A673 (cell line): ENCODE measurements at regions not wholly inside any gene's neighbourhood (a gene's known extent, or its start where the extent isn't known, plus 50 kb on each side); places are given as distances from the start of the nearest gene placed in this dataset.

Source experiments
- BruUV-seq: library from RNA; stranded (reverse); fragments of 400-500 nt; replicated peaks from 2 replicates; lab custom pipeline; 2021; lab: Mats Ljungman, UMichigan
- CTCF ChIA-PET: fragments of 300-600 bp; sonication (Branson Sonifier 250); formaldehyde crosslinking; loops from one replicate; lab custom pipeline; 2022; ENCODE audit warnings: antibody characterized with exemption; lab: Charles Lee
- POLR2A ChIA-PET: fragments of 300-600 bp; sonication (Branson Sonifier 250); formaldehyde crosslinking; loops from one replicate; lab custom pipeline; 2022; ENCODE audit warnings: antibody characterized with exemption; ENCODE audit not compliant: low non-redundant PET; lab: Charles Lee
- DNase-seq: peaks from one replicate; pipeline ENCODE4 v3.0.0-alpha.2; 2015; ENCODE audit warnings: low spot score
- H3K27ac ChIP-seq: fragments of 200-600 bp; sonication (generic); 2 replicates; pipeline ENCODE4 v1.5.1; 2016; ENCODE audit warnings: mixed run types, low read depth, mild to moderate bottlenecking, mixed read lengths, antibody characterized with exemption, low read length; ENCODE audit not compliant: poor library complexity, severe bottlenecking
- H3K27me3 ChIP-seq: fragments of 200-600 bp; sonication (generic); replicated peaks from 2 replicates; pipeline ENCODE4 v1.6.1; 2017; ENCODE audit warnings: mixed run types, low read depth, mild to moderate bottlenecking, mixed read lengths, antibody characterized with exemption, low read length; ENCODE audit not compliant: insufficient read depth, poor library complexity
- H3K36me3 ChIP-seq: fragments of 200-600 bp; sonication (generic); 2 replicates; pipeline ENCODE4 v1.6.1; 2016; ENCODE audit warnings: mixed run types, mild to moderate bottlenecking, mixed read lengths, antibody characterized with exemption, low read length; ENCODE audit not compliant: insufficient read depth, poor library complexity, severe bottlenecking
- H3K4me1 ChIP-seq: fragments of 200-600 bp; sonication (generic); 2 replicates; pipeline ENCODE4 v1.6.1; 2017; ENCODE audit warnings: mixed run types, mild to moderate bottlenecking, mixed read lengths, antibody characterized with exemption, low read length; ENCODE audit not compliant: insufficient read depth, poor library complexity, severe bottlenecking
- H3K4me3 ChIP-seq: fragments of 200-600 bp; sonication (generic); 2 replicates; pipeline ENCODE4 v1.5.1; 2016; ENCODE audit warnings: low read depth, mixed run types, mild to moderate bottlenecking, mixed read lengths, low read length; ENCODE audit not compliant: poor library complexity, severe bottlenecking
- H3K9me3 ChIP-seq: fragments of 200-600 bp; sonication (generic); 2 replicates; pipeline ENCODE4 v1.6.1; 2016; ENCODE audit warnings: mixed run types, low read depth, mild to moderate bottlenecking, mixed read lengths, antibody characterized with exemption, low read length; ENCODE audit not compliant: poor library complexity, severe bottlenecking
- EZH2 ChIP-seq: fragments of 200-600 bp; sonication (generic); IDR thresholded peaks from 2 replicates; pipeline ENCODE4 v1.6.1; 2017; ENCODE audit warnings: borderline replicate concordance, low read depth, mild to moderate bottlenecking, mixed read lengths, antibody characterized with exemption, low read length; ENCODE audit not compliant: poor library complexity, severe bottlenecking
- intact Hi-C: fragments of 100-400 bp; cut with micrococcal nuclease; formaldehyde crosslinking; loops from one replicate; pipeline ENCODE4 v1.10.0; 2022; ENCODE audit not compliant: unreplicated experiment
- TF ChIP-seq, protein P1 (sequence below): fragments of 300-800, 200-600 bp; sonication (generic); conservative IDR thresholded peaks from 2 replicates; pipeline ENCODE4 v1.5.1; 2017; ENCODE audit warnings: low read depth, mild to moderate bottlenecking, antibody characterized with exemption, low read length, moderate library complexity, mixed read lengths

GRCh38 chr11:71095294-71095850 lies 157.0 kb downstream of the SHANK2 start:
- no TSS peak for BruUV-seq

GRCh38 chr11:71094296-71095077 lies 157.9 kb downstream of the SHANK2 start:
- Histone ChIP-seq H3K4me3 (no peak overlapping the region), H3K4me1 (no peaks in the 10 kb centered on the region), H3K9me3 (no peaks in the 10 kb centered on the region), H3K27ac (no peak overlapping the region), H3K27me3 (peaks cover 6% of the 10 kb centered on the region), H3K36me3 (no peaks in the 10 kb centered on the region)
- ChIA-PET POLR2A (no interaction called here), CTCF (no interaction called here)
- DNase-seq = no peak
- intact Hi-C loops = no loop called here
- no peak for TF ChIP-seq EZH2
- TF ChIP-seq, protein P1, sequence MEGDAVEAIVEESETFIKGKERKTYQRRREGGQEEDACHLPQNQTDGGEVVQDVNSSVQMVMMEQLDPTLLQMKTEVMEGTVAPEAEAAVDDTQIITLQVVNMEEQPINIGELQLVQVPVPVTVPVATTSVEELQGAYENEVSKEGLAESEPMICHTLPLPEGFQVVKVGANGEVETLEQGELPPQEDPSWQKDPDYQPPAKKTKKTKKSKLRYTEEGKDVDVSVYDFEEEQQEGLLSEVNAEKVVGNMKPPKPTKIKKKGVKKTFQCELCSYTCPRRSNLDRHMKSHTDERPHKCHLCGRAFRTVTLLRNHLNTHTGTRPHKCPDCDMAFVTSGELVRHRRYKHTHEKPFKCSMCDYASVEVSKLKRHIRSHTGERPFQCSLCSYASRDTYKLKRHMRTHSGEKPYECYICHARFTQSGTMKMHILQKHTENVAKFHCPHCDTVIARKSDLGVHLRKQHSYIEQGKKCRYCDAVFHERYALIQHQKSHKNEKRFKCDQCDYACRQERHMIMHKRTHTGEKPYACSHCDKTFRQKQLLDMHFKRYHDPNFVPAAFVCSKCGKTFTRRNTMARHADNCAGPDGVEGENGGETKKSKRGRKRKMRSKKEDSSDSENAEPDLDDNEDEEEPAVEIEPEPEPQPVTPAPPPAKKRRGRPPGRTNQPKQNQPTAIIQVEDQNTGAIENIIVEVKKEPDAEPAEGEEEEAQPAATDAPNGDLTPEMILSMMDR = no peak
- no TSS peak for BruUV-seq

More at GRCh38 chr11:71095294-71095850, 157.0 kb downstream of the SHANK2 start:
- H3K27me3 ChIP-seq = peaks cover 6% of the 10 kb centered on the region
- no peak overlapping the region for H3K27ac ChIP-seq
- no peak for TF ChIP-seq EZH2
- TF ChIP-seq, protein P1 = no peak
- intact Hi-C loops = no loop called here
- CTCF ChIA-PET = no interaction called here
- H3K4me1 ChIP-seq = no peaks in the 10 kb centered on the region
- no peaks in the 10 kb centered on the region for H3K9me3 ChIP-seq
- POLR2A ChIA-PET = no interaction called here
- no peak for DNase-seq
- no peak overlapping the region for H3K4me3 ChIP-seq
- no peaks in the 10 kb centered on the region for H3K36me3 ChIP-seq

- ChIA-PET CTCF (no interaction called here), POLR2A (no interaction called here)
- H3K4me3 ChIP-seq = no peak overlapping the region
- intact Hi-C loops = no loop called here
- no peaks in the 10 kb centered on the region for H3K4me1 ChIP-seq
- BruUV-seq = no TSS peak
- no peaks in the 10 kb centered on the region for H3K9me3 ChIP-seq
- TF ChIP-seq, protein P1 = no peak
- no peak for TF ChIP-seq EZH2
- H3K27me3 ChIP-seq = peaks cover 6% of the 10 kb centered on the region
- H3K36me3 ChIP-seq = no peaks in the 10 kb centered on the region
- no peak for DNase-seq
- no peak overlapping the region for H3K27ac ChIP-seq
These were observed 158.6 kb downstream of the SHANK2 start for GRCh38 chr11:71093783-71094182.
